A549 (cell line): ENCODE measurements at regions not wholly inside any gene's neighbourhood (a gene's known extent, or its start where the extent isn't known, plus 50 kb on each side); places are given as distances from the start of the nearest gene placed in this dataset.
A peak's percentile ranks its signal among the peaks of the same experiment; 100 is the strongest.

Experiments
- ATAC-seq, 2 experiments: fragments of 200-7000 bp in 1 of 2; fragments of >200 bp in 1 of 2; cut with Nextera tagmentation in 1 of 2; cut with Tn5 transposase in 1 of 2; 3 replicates each; pipeline versions ENCODE4 v1.8.0 to v1.9.1; 2018 to 2020; ENCODE audit warnings: mild to moderate bottlenecking in 1 of 2, moderate library complexity in 1 of 2
- CTCF ChIA-PET: fragments of 300-600 bp; sonication (Branson Sonifier 250); formaldehyde crosslinking; extraction: SDS; loops from one replicate; lab custom pipeline; 2021; ENCODE audit warnings: antibody characterized with exemption, inconsistent platforms; lab: Yijun Ruan, JAX
- POLR2A ChIA-PET: fragments of 350-600 bp; formaldehyde crosslinking; extraction: SDS; loops from one replicate; lab custom pipeline; 2021; ENCODE audit warnings: antibody characterized with exemption, inconsistent platforms; lab: Yijun Ruan, JAX
- DNase-seq, 2 experiments: peaks; one replicate each; pipeline versions ENCODE4 v3.0.0 to v3.0.0-alpha.2; 2011 to 2016; ENCODE audit warnings: low read depth in 1 of 2, low spot score in 1 of 2
- FAIRE-seq: peaks from 2 replicates; lab custom pipeline; 2011; peaks lifted over from hg19 to GRCh38; lab: Jason Lieb, UNC
- H3K27ac ChIP-seq, 2 experiments: fragments of >200 bp; sonication (Bioruptor Twin); formaldehyde crosslinking; 3 replicates each; pipeline ENCODE4 v1.5.1; 2016 to 2017
- H3K4me1 ChIP-seq: fragments of >200 bp; sonication (Bioruptor Twin); formaldehyde crosslinking; 3 replicates; pipeline ENCODE4 v1.6.1; 2016
- H3K4me2 ChIP-seq: fragments of >200 bp; sonication (Bioruptor Twin); formaldehyde crosslinking; 3 replicates; pipeline ENCODE4 v1.6.1; 2016
- H3K4me3 ChIP-seq: fragments of >200 bp; sonication (Bioruptor Twin); formaldehyde crosslinking; 3 replicates; pipeline ENCODE4 v1.5.1; 2016
- H3K9me3 ChIP-seq: fragments of >200 bp; sonication (Bioruptor Twin); formaldehyde crosslinking; 3 replicates; pipeline ENCODE4 v1.6.1; 2016
- CHD2 ChIP-seq: fragments of 150-350 bp; IDR thresholded peaks from 2 replicates; pipeline ENCODE4 v1.6.1; 2014; ENCODE audit warnings: low read length; ENCODE audit not compliant: partially characterized antibody
- ESRRA ChIP-seq: fragments of 150-350 bp; IDR thresholded peaks from 2 replicates; pipeline ENCODE4 v1.6.1; 2014; ENCODE audit warnings: mild to moderate bottlenecking, low read length, borderline replicate concordance
- FOSB ChIP-seq: fragments of 250-450 bp; sonication (Bioruptor Pico); IDR thresholded peaks from 2 replicates; pipeline ENCODE4 v1.5.0; 2020; ENCODE audit warnings: mild to moderate bottlenecking, moderate library complexity
- HDAC2 ChIP-seq: fragments of 200-600 bp; sonication (generic); IDR thresholded peaks from 2 replicates; pipeline ENCODE4 v1.6.1; 2016
- HOXB13 ChIP-seq: fragments of 250-450 bp; sonication (Bioruptor Pico); IDR thresholded peaks from 2 replicates; pipeline ENCODE4 v1.5.0; 2020; ENCODE audit warnings: low read depth, mild to moderate bottlenecking, moderate library complexity
- KDM1A ChIP-seq: fragments of 200-600 bp; sonication (generic); IDR thresholded peaks from 2 replicates; pipeline ENCODE4 v1.6.1; 2016; ENCODE audit warnings: low read depth, mild to moderate bottlenecking
- MAFK ChIP-seq: fragments of 450-650 bp; IDR thresholded peaks from 2 replicates; pipeline ENCODE4 v1.6.1; 2014; ENCODE audit not compliant: partially characterized antibody
- NPAS2 ChIP-seq: fragments of 250-450 bp; sonication (Bioruptor Pico); IDR thresholded peaks from 2 replicates; pipeline ENCODE4 v1.8.0; 2022; ENCODE audit warnings: mild to moderate bottlenecking, moderate library complexity, borderline replicate concordance
- SMC3 ChIP-seq: fragments of >200 bp; sonication (Bioruptor Twin); formaldehyde crosslinking; IDR thresholded peaks from 3 replicates; pipeline ENCODE4 v1.6.1; 2018; ENCODE audit warnings: inconsistent platforms
- ZC3H11A ChIP-seq: fragments of 450-650 bp; IDR thresholded peaks from 2 replicates; pipeline ENCODE4 v1.6.1; 2014; ENCODE audit warnings: antibody characterized with exemption, mild to moderate bottlenecking
- WGBS: methylation state at CpG from one replicate; pipeline ENCODE4 v1.1.6; 2017; ENCODE audit errors: missing lambda C conversion rate; 5-methylcytosine and 5-hydroxymethylcytosine counted together
- TF ChIP-seq, protein P1 (sequence below): fragments of 200-600 bp; sonication (generic); IDR thresholded peaks from 2 replicates; pipeline ENCODE4 v1.6.1; 2016; ENCODE audit warnings: antibody characterized with exemption, mild to moderate bottlenecking, moderate library complexity
- TF ChIP-seq, protein P2 (sequence below): fragments of >200 bp; sonication (Bioruptor Twin); formaldehyde crosslinking; IDR thresholded peaks from 3 replicates; pipeline ENCODE4 v1.5.1; 2016

DNA sequence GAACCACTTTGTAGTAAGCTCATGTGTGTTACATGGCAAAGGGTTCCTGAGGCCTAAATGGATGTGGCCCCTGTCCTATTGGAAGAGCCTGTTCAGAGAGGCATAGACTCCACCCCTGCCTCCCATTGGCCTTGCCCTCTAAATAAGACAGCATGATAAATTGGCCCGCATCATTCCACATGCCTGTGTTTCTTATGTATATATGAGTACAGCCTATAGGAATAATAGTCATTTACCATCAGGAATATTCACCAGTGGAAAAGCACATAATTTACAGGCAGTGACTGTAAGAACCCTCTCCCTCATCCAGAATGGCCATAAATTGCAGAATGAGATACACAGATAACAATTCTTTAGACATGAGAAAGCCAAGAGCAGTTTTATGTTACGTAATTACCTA, 519.5 kb upstream of the DAB1 start:
- H3K4me2 ChIP-seq, result no peak overlapping the region
- no peak overlapping the region for H3K4me3 ChIP-seq
- FAIRE-seq, result no peak
- DNase-seq, result no peak
- no peak overlapping the region for H3K27ac ChIP-seq
- ChIA-PET CTCF (no interaction called here), POLR2A (no interaction called here)
- no peaks in the 10 kb centered on the region for H3K9me3 ChIP-seq
- H3K4me1 ChIP-seq, result no peaks in the 10 kb centered on the region
- no peak for ATAC-seq
- WGBS, result 23% methylated on average over 2 of the region's 2 CpGs
- no peak for TF ChIP-seq HDAC2
- no peak for TF ChIP-seq KDM1A
- TF ChIP-seq CHD2, result no peak
- TF ChIP-seq, protein P1, sequence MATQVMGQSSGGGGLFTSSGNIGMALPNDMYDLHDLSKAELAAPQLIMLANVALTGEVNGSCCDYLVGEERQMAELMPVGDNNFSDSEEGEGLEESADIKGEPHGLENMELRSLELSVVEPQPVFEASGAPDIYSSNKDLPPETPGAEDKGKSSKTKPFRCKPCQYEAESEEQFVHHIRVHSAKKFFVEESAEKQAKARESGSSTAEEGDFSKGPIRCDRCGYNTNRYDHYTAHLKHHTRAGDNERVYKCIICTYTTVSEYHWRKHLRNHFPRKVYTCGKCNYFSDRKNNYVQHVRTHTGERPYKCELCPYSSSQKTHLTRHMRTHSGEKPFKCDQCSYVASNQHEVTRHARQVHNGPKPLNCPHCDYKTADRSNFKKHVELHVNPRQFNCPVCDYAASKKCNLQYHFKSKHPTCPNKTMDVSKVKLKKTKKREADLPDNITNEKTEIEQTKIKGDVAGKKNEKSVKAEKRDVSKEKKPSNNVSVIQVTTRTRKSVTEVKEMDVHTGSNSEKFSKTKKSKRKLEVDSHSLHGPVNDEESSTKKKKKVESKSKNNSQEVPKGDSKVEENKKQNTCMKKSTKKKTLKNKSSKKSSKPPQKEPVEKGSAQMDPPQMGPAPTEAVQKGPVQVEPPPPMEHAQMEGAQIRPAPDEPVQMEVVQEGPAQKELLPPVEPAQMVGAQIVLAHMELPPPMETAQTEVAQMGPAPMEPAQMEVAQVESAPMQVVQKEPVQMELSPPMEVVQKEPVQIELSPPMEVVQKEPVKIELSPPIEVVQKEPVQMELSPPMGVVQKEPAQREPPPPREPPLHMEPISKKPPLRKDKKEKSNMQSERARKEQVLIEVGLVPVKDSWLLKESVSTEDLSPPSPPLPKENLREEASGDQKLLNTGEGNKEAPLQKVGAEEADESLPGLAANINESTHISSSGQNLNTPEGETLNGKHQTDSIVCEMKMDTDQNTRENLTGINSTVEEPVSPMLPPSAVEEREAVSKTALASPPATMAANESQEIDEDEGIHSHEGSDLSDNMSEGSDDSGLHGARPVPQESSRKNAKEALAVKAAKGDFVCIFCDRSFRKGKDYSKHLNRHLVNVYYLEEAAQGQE, result no peak
- no peak for TF ChIP-seq ZC3H11A
- TF ChIP-seq MAFK, result no peak
- TF ChIP-seq, protein P2, sequence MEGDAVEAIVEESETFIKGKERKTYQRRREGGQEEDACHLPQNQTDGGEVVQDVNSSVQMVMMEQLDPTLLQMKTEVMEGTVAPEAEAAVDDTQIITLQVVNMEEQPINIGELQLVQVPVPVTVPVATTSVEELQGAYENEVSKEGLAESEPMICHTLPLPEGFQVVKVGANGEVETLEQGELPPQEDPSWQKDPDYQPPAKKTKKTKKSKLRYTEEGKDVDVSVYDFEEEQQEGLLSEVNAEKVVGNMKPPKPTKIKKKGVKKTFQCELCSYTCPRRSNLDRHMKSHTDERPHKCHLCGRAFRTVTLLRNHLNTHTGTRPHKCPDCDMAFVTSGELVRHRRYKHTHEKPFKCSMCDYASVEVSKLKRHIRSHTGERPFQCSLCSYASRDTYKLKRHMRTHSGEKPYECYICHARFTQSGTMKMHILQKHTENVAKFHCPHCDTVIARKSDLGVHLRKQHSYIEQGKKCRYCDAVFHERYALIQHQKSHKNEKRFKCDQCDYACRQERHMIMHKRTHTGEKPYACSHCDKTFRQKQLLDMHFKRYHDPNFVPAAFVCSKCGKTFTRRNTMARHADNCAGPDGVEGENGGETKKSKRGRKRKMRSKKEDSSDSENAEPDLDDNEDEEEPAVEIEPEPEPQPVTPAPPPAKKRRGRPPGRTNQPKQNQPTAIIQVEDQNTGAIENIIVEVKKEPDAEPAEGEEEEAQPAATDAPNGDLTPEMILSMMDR, result no peak
- no peak for TF ChIP-seq ESRRA
- no peak for TF ChIP-seq NPAS2 (CRISPR knock-in tag)
- TF ChIP-seq SMC3, result no peak

DNA sequence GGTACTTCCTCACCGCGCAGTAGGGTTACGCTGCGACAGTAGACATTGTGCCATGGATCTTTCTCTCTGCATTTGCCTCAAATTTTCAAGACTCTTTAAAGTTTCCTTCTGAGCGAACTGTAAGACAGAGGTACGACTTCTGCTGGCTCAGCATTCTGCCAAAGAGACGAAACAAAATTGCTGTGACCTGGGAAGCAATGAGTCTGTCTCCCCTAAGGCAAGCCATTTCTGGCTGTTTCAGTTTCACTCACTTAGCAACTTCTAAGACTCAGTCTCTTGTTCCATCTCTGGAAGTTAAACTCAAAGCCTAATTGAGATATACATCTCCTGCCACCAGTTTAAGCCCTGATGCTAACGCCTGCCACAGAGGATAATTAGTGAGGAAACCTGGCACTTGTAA, 510.9 kb upstream of the DAB1 start:
- no peak overlapping the region for H3K27ac ChIP-seq
- ChIA-PET CTCF (no interaction called here), POLR2A (no interaction called here)
- FAIRE-seq (no peak), ATAC-seq (no peak), DNase-seq (no peak)
- no peak overlapping the region for H3K4me3 ChIP-seq
- TF ChIP-seq MAFK (peak; percentile 59), HOXB13 (CRISPR knock-in tag) (no peak)
- no peaks in the 10 kb centered on the region for H3K9me3 ChIP-seq
- H3K4me1 ChIP-seq, result no peaks in the 10 kb centered on the region
- H3K4me2 ChIP-seq, result no peak overlapping the region
- WGBS, result 51% methylated on average over 8 of the region's 8 CpGs

DNA sequence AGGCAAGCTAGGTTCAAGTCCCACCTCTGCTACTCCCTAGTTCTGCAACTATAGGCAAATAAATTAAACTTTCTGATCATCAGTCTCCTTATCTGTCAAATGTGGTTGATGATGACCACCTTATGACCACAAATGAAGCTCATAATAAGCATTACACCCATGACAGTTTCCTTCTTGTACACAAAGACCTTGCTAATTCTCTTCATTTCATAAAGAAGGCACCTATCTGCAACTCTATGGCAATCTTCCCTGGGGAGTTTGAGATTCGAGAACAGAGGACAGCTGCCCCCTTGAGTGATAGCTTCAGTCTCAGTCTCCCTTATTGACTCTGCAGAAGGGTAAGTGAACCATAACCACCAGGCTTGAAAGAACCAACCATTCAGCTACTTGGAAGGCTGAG, 503.1 kb upstream of the DAB1 start:
- FAIRE-seq, result no peak
- Histone ChIP-seq H3K27ac (no peak overlapping the region), H3K9me3 (no peaks in the 10 kb centered on the region), H3K4me1 (no peaks in the 10 kb centered on the region), H3K4me3 (no peak overlapping the region), H3K4me2 (no peak overlapping the region)
- WGBS, result 0% methylated on average over 1 of the region's 1 CpG
- TF ChIP-seq FOSB (CRISPR knock-in tag), result no peak
- TF ChIP-seq, protein P2, result no peak
- no peak for DNase-seq
- no peak for ATAC-seq
- CTCF ChIA-PET, result no interaction called here
- POLR2A ChIA-PET, result no interaction called here
